Uterus (tissue), 2 donors: ENCODE measurements at regions not wholly inside any gene's neighbourhood (a gene's known extent, or its start where the extent isn't known, plus 50 kb on each side); places are given as distances from the start of the nearest gene placed in this dataset.
A peak's percentile ranks its signal among the peaks of the same experiment; 100 is the strongest.

ENCODE experiments used
- CTCF ChIP-seq, 4 experiments: fragments of 200-600 bp in 2 of 4; fragments of 450-650 bp in 2 of 4; sonication (generic) in 2 of 4; IDR thresholded peaks; one replicate each; pipeline ENCODE4 v1.5.1; 2016 to 2019; ENCODE audit warnings: antibody characterized with exemption in 4 of 4, mild to moderate bottlenecking in 2 of 4, moderate library complexity in 1 of 4
- POLR2A ChIP-seq, 2 donors: fragments of 450-650 bp; IDR thresholded peaks; one replicate each; pipeline ENCODE4 v1.6.1; 2016; ENCODE audit warnings: antibody characterized with exemption in 2 of 2, mild to moderate bottlenecking in 1 of 2, moderate library complexity in 1 of 2

- TF ChIP-seq CTCF (IDR thresholded peaks at IDR 0.05) (peak in 1 of 4 experiments; percentile 6), POLR2A (IDR thresholded peaks at IDR 0.05) (no peak)
Measured at GRCh38 chr11:32487270-32487669, 51.9 kb upstream of the WT1 start.
